ENCODE measurements at regions not wholly inside any gene's neighbourhood (a gene's known extent, or its start where the extent isn't known, plus 50 kb on each side); places are given as distances from the start of the nearest gene placed in this dataset.

- H3K36me3 ChIP-seq (ENCODE audit: control insufficient read depth in 2 of 2, insufficient read depth in 2 of 2, low read length in 1 of 2): no peaks in the 10 kb centered on the region
- POLR2A ChIA-PET: no interaction called here
- H3K4me1 ChIP-seq (ENCODE audit: control insufficient read depth, insufficient read depth, low read length): no peaks in the 10 kb centered on the region
- RAD21 ChIA-PET (ENCODE audit: unreplicated experiment): no interaction called here
- no TSS peak for BruUV-seq (replicated peaks)
- no peaks in the 10 kb centered on the region for H3K9me3 ChIP-seq (replicated peaks; ENCODE audit: control insufficient read depth, insufficient read depth, low read length)
- SMC1A ChIA-PET (ENCODE audit: uncharacterized antibody, unreplicated experiment): no interaction called here
- no peak overlapping the region for H3K9ac ChIP-seq (ENCODE audit: control insufficient read depth, insufficient read depth, low read length)
- H3K4me2 ChIP-seq (ENCODE audit: control insufficient read depth, insufficient read depth): no peak overlapping the region
- H4K20me1 ChIP-seq (ENCODE audit: control insufficient read depth, insufficient read depth): no peaks in the 10 kb centered on the region
- ATAC-seq (no peak), DNase-seq (ENCODE audit: low read depth, low spot score) (no peak), FAIRE-seq (no peak)
- no peak for TF ChIP-seq IRF4 (IDR thresholded peaks at IDR 0.05; ENCODE audit: low read depth, low read length)
- no peak for TF ChIP-seq HDAC2 (IDR thresholded peaks at IDR 0.05)
- no peak for TF ChIP-seq PRDM15 (CRISPR knock-in tag; IDR thresholded peaks at IDR 0.05)
- no peak for TF ChIP-seq SIX5 (IDR thresholded peaks at IDR 0.05; ENCODE audit: low read depth, low read length, severe bottlenecking)
- no peak for TF ChIP-seq EED (IDR thresholded peaks at IDR 0.05; ENCODE audit: low read depth)
- TF ChIP-seq HDAC6 (IDR thresholded peaks at IDR 0.05; ENCODE audit: unreplicated experiment): no peak
- TF ChIP-seq E2F4 (IDR thresholded peaks at IDR 0.05; ENCODE audit: low read depth, low read length): no peak
- TF ChIP-seq SKIL (IDR thresholded peaks at IDR 0.05; ENCODE audit: low read depth, poor library complexity, severe bottlenecking): no peak
- TF ChIP-seq MEF2B (IDR thresholded peaks at IDR 0.05; ENCODE audit: partially characterized antibody, poor library complexity, severe bottlenecking): no peak
- TF ChIP-seq FOXK2 (IDR thresholded peaks at IDR 0.05): no peak
- no peak for TF ChIP-seq ZNF592 (IDR thresholded peaks at IDR 0.05)
- TF ChIP-seq NR2C1 (IDR thresholded peaks at IDR 0.05): no peak
- no peak for TF ChIP-seq ELK1 (IDR thresholded peaks at IDR 0.05; ENCODE audit: low read depth, low read length)
- in situ Hi-C loops (cut with MboI) (no loop called here), intact Hi-C loops (cut with micrococcal nuclease; ENCODE audit: unreplicated experiment) (no loop called here)
- 0% methylated on average over 1 of the region's 1 CpG for WGBS (ENCODE audit: insufficient coverage, insufficient replicate concordance, low lambda C conversion rate, missing lambda C conversion rate)
- no peaks in the 10 kb centered on the region for H3K27me3 ChIP-seq (replicated peaks in 1 of 2; ENCODE audit: control insufficient read depth in 2 of 2, insufficient read depth in 2 of 2, low read length in 1 of 2)
- H3K4me3 ChIP-seq: no peak overlapping the region
- H3K27ac ChIP-seq (ENCODE audit: control insufficient read depth, insufficient read depth): no peak overlapping the region
- CTCF ChIA-PET: no interaction called here
- H3K79me2 ChIP-seq (ENCODE audit: control insufficient read depth, insufficient read depth, low read length): no peaks in the 10 kb centered on the region
- no peak overlapping the region for H2AFZ ChIP-seq (ENCODE audit: control insufficient read depth, low read depth, low read length)
Observed at GRCh38 chr13:85197431-85197830, 601.8 kb downstream of the SLITRK6 start.
